Fibroblast of pulmonary artery (primary cell): ENCODE measurements at regions not wholly inside any gene's neighbourhood (a gene's known extent, or its start where the extent isn't known, plus 50 kb on each side); places are given as distances from the start of the nearest gene placed in this dataset.

Source experiments
- DNase-seq: peaks from one replicate; pipeline ENCODE4 v3.0.0-alpha.2; 2010; ENCODE audit warnings: low read depth
- H3K4me3 ChIP-seq: replicated peaks from 2 replicates; pipeline ENCODE4 v1.5.1; 2011; ENCODE audit warnings: low read depth, mild to moderate bottlenecking, control low read depth, low read length, moderate library complexity
- CTCF ChIP-seq: IDR thresholded peaks from 2 replicates; pipeline ENCODE4 v1.5.1; 2011; ENCODE audit warnings: mild to moderate bottlenecking, control low read depth, low read length, inconsistent platforms; ENCODE audit errors: missing control alignments

DNA sequence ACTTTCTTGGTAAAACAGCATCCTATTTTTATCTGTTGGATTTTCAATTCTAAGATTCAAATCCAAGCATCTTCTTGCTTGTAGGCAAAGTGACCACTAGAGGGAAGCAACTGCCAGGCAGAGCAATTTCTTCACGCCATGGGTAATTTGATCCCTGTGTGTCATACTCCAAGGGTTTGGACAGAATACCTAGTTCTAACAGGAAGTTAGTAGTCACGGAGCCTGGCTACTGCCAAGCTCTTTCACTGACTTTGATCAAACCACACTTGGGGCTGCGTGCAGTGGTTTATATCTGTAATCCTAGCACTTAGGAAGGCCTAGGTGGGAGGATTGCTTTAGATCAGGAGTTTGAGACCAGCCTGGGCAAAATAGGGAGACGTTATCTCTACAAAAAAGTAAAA lies 473.6 kb upstream of the TNC start:
- no peak overlapping the region for H3K4me3 ChIP-seq
- TF ChIP-seq CTCF = peak; percentile 98
- DNase-seq = peak; percentile 99

GRCh38 chr9:115593587-115594091 lies 475.7 kb upstream of the TNC start:
- TF ChIP-seq CTCF = peak; percentile 77
- peak; percentile 78 for DNase-seq
- no peak overlapping the region for H3K4me3 ChIP-seq

DNA sequence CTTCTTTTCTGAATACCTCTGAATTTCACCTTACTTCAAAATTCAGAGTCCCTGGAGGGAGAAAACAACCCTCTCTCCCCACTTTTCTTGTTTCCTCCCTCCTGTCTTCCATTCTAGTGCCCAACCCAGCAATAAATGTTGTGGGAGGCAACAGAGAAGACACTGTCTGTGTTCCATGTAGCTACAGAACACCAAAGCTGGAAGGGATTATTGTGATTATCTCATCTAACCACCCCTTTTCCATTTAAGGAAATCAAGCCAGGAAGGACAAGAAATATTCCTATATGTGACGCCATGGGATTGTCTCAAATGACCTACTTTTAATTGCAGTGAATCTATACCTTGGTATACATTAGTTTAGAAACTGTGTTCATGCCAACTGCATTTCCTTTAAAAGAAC lies 476.6 kb upstream of the TNC start:
- no peak for TF ChIP-seq CTCF
- DNase-seq = peak; percentile 58
- no peak overlapping the region for H3K4me3 ChIP-seq

DNA sequence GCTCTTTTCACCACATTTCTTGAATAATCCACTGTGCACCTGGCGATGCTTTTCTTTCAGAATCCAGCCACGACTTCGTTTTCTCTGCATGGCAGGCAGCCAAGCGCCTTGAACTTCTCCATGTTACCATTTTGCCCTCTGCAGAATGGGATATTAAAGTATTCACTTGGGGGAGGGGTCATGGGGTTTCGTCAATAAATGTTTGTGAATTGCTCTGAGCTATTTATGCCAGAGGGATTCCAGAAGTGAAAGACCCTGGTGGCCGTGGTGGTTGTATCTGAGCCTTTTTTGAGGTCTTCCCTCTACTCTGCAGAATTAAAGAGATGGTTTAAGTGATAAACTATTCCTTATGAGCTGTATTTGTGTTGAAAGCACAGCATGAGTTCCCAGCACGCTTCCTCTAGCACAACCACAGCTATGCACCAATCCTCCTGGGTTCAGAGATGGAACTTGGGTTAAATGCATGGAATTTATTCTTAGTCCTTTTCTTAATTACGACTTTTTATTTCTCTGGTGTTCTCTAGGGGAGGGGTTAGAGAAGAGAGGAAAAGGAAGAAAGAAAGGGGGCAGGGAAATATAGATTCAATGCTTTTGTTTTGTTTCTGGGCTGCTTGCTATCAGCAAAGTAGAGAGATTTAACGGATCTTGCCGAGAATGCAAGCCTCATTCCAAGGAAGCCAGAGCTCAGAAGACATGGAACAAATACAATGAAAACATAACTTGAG lies 478.2 kb upstream of the TNC start:
- DNase-seq = peak; percentile 87
- no peak for TF ChIP-seq CTCF
- peak overlapping the region; percentile 50 for H3K4me3 ChIP-seq

GRCh38 chr9:115596746-115597080 lies 478.8 kb upstream of the TNC start:
- H3K4me3 ChIP-seq = peak overlapping the region; percentile 50
- TF ChIP-seq CTCF = no peak
- no peak for DNase-seq

GRCh38 chr9:115597330-115597895 lies 479.5 kb upstream of the TNC start:
- no peak for DNase-seq
- H3K4me3 ChIP-seq = peak overlapping the region; percentile 50
- TF ChIP-seq CTCF = no peak

- no peak overlapping the region for H3K4me3 ChIP-seq
- no peak for TF ChIP-seq CTCF
- DNase-seq = no peak
These were observed 480.8 kb upstream of the TNC start for GRCh38 chr9:115598751-115599150.
